ENCODE measurements at regions not wholly inside any gene's neighbourhood (a gene's known extent, or its start where the extent isn't known, plus 50 kb on each side); places are given as distances from the start of the nearest gene placed in this dataset.

GRCh38 chr4:183030309-183030708 lies 68.7 kb upstream of the WWC2 start:
- TF ChIP-seq REST (IDR thresholded peaks at IDR 0.05; ENCODE audit: low read depth) (no peak), CTCF (IDR thresholded peaks at IDR 0.05 in 2 of 3, conservative IDR thresholded peaks at IDR 0.05 in 1 of 3; ENCODE audit: borderline replicate concordance in 1 of 3, insufficient read depth in 1 of 3, low read depth in 2 of 3, low read length in 2 of 3) (no peak), POLR2A (IDR thresholded peaks at IDR 0.05; ENCODE audit: borderline replicate concordance, extremely low read depth, insufficient read depth, insufficient read length) (no peak), JUND (IDR thresholded peaks at IDR 0.05) (no peak), POLR2AphosphoS5 (IDR thresholded peaks at IDR 0.05; ENCODE audit: low read depth, low read length) (no peak)
